NCI-H2196 treated with DMSO at 0.1 percent for 48 hours (cell line): ENCODE measurements at regions not wholly inside any gene's neighbourhood (a gene's known extent, or its start where the extent isn't known, plus 50 kb on each side); places are given as distances from the start of the nearest gene placed in this dataset.
"Not testable (repeated sequence)": the region's sequence is repeated elsewhere in the genome, so short reads cannot be mapped to it uniquely, and the experiment has no call there.

Source experiments
- DNase-seq: peaks from one replicate; lab custom pipeline; 2025; ENCODE audit not compliant: unreplicated experiment; lab: John Stamatoyannopoulos, UW

GRCh38 chr10:33626798-33627466 is 292.5 kb upstream of the NRP1 start:
- no peak for DNase-seq

- no peak for DNase-seq
Observed at GRCh38 chr10:33623669-33624068, 289.2 kb upstream of the NRP1 start.

- DNase-seq = no peak
Observed at GRCh38 chr10:33621101-33621500, 286.6 kb upstream of the NRP1 start.

- DNase-seq = no peak
Observed at GRCh38 chr10:33618196-33618595, 283.7 kb upstream of the NRP1 start.

- DNase-seq = no peak
Observed at GRCh38 chr10:33617381-33618080, 283.1 kb upstream of the NRP1 start.

- no peak for DNase-seq
Observed at GRCh38 chr10:33616956-33617355, 282.5 kb upstream of the NRP1 start.

- no peak for DNase-seq
Observed at GRCh38 chr10:33612551-33612950, 278.1 kb upstream of the NRP1 start.

- no peak for DNase-seq
Observed at GRCh38 chr10:33612116-33612515, 277.6 kb upstream of the NRP1 start.

- no peak for DNase-seq
Observed at GRCh38 chr10:33611423-33611822, 277.0 kb upstream of the NRP1 start.

GRCh38 chr10:33609546-33609945 is 275.1 kb upstream of the NRP1 start:
- no peak for DNase-seq

- no peak for DNase-seq
Observed at GRCh38 chr10:33602278-33602677, 267.8 kb upstream of the NRP1 start.

GRCh38 chr10:33600381-33600780 is 265.9 kb upstream of the NRP1 start:
- DNase-seq = no peak

GRCh38 chr10:33596422-33596821 is 262.0 kb upstream of the NRP1 start:
- DNase-seq = no peak

- DNase-seq = no peak
Observed at GRCh38 chr10:33594475-33594874, 260.0 kb upstream of the NRP1 start.

GRCh38 chr10:33588974-33589600 is 254.6 kb upstream of the NRP1 start:
- no peak for DNase-seq

GRCh38 chr10:33584596-33584995 is 250.1 kb upstream of the NRP1 start:
- DNase-seq = not testable (repeated sequence)

GRCh38 chr10:33579996-33580395 is 245.5 kb upstream of the NRP1 start:
- no peak for DNase-seq

- DNase-seq = no peak
Observed at GRCh38 chr10:33573606-33574005, 239.1 kb upstream of the NRP1 start.

- no peak for DNase-seq
Observed at GRCh38 chr10:33571616-33572015, 237.1 kb upstream of the NRP1 start.

- DNase-seq = no peak
Observed at GRCh38 chr10:33570495-33570894, 236.0 kb upstream of the NRP1 start.

GRCh38 chr10:33569702-33570101 is 235.2 kb upstream of the NRP1 start:
- DNase-seq = no peak

- no peak for DNase-seq
Observed at GRCh38 chr10:33566426-33566825, 232.0 kb upstream of the NRP1 start.
